H1 (cell line): ENCODE measurements at regions not wholly inside any gene's neighbourhood (a gene's known extent, or its start where the extent isn't known, plus 50 kb on each side); places are given as distances from the start of the nearest gene placed in this dataset.

Experiments used
- CTCF ChIA-PET: fragments of 300-600 bp; sonication (Branson Sonifier 250); formaldehyde crosslinking; loops from one replicate; lab custom pipeline; 2021; ENCODE audit not compliant: partially characterized antibody; lab: Charles Lee
- POLR2A ChIA-PET: fragments of 300-600 bp; sonication (Branson Sonifier 250); formaldehyde crosslinking; loops from one replicate; lab custom pipeline; 2021; ENCODE audit warnings: inconsistent platforms; ENCODE audit not compliant: partially characterized antibody; lab: Charles Lee
- DNase-seq, 2 experiments: peaks; one replicate each; pipeline versions ENCODE4 v3.0.0 to v3.0.0-alpha.2; 2010 to 2022; ENCODE audit warnings: low spot score in 2 of 2, low read depth in 1 of 2, mixed read lengths in 1 of 2
- FAIRE-seq: peaks from 2 replicates; lab custom pipeline; 2011; peaks lifted over from hg19 to GRCh38; lab: Jason Lieb, UNC
- H2AFZ ChIP-seq: 2 replicates; pipeline ENCODE4 v1.8.1; 2012; ENCODE audit warnings: low read length, inconsistent platforms
- H2AK5ac ChIP-seq: 2 replicates; pipeline ENCODE4 v1.6.1; 2013; ENCODE audit warnings: low read depth, low read length
- H2BK120ac ChIP-seq: replicated peaks from 2 replicates; pipeline ENCODE3; 2013; ENCODE audit warnings: low read depth, low read length, inconsistent platforms
- H2BK12ac ChIP-seq: 2 replicates; pipeline ENCODE4 v1.6.1; 2013; ENCODE audit warnings: low read depth, low read length
- H2BK15ac ChIP-seq: 2 replicates; pipeline ENCODE4 v1.6.1; 2013; ENCODE audit warnings: low read length
- H2BK20ac ChIP-seq: 2 replicates; pipeline ENCODE4 v1.6.1; 2013; ENCODE audit warnings: low read length
- H2BK5ac ChIP-seq: 2 replicates; pipeline ENCODE4 v1.6.1; 2013; ENCODE audit warnings: low read depth, low read length
- H3K14ac ChIP-seq: 2 replicates; pipeline ENCODE4 v1.6.1; 2013; ENCODE audit warnings: inconsistent platforms; ENCODE audit not compliant: insufficient read length
- H3K18ac ChIP-seq: 2 replicates; pipeline ENCODE4 v1.6.1; 2013; ENCODE audit warnings: low read length; ENCODE audit errors: extremely low read depth
- H3K23ac ChIP-seq: 2 replicates; pipeline ENCODE4 v1.6.1; 2013; ENCODE audit warnings: inconsistent platforms; ENCODE audit not compliant: insufficient read length
- H3K23me2 ChIP-seq: 2 replicates; pipeline ENCODE4 v1.6.1; 2013; ENCODE audit warnings: low read depth, low read length
- H3K27ac ChIP-seq: 2 replicates; pipeline ENCODE4 v1.6.1; 2011; ENCODE audit warnings: low read depth, low read length, inconsistent platforms
- H3K27me3 ChIP-seq, 4 experiments: replicated peaks in 1 of 4; 1 replicate in 1 of 4; 2 replicates in 3 of 4; pipeline versions ENCODE4 v1.6.1 to v1.8.1; 2011 to 2013; ENCODE audit warnings: low read length in 3 of 4, mild to moderate bottlenecking in 3 of 4, inconsistent platforms in 2 of 4, mixed read lengths in 2 of 4, moderate library complexity in 1 of 4; ENCODE audit not compliant: control insufficient read depth in 3 of 4, insufficient read depth in 3 of 4; ENCODE audit errors: extremely low read depth in 1 of 4
- H3K36me3 ChIP-seq, 4 experiments: 2 replicates each; pipeline versions ENCODE4 v1.6.1 to v1.8.1; 2011 to 2013; ENCODE audit warnings: mild to moderate bottlenecking in 4 of 4, low read length in 3 of 4, moderate library complexity in 2 of 4, control low read depth in 1 of 4, inconsistent platforms in 1 of 4; ENCODE audit not compliant: insufficient read depth in 4 of 4, control insufficient read depth in 2 of 4
- H3K4ac ChIP-seq: replicated peaks from 2 replicates; pipeline ENCODE3; 2013; ENCODE audit warnings: low read length, low read depth, mixed read lengths, inconsistent platforms; ENCODE audit not compliant: insufficient read length
- H3K4me1 ChIP-seq, 4 experiments: replicated peaks in 1 of 4; 1 replicate in 1 of 4; 2 replicates in 3 of 4; pipeline versions ENCODE4 v1.6.1 to v1.8.1; 2011 to 2013; ENCODE audit warnings: low read length in 3 of 4, inconsistent platforms in 2 of 4, mixed read lengths in 1 of 4; ENCODE audit not compliant: insufficient read depth in 4 of 4, control insufficient read depth in 3 of 4
- H3K4me2 ChIP-seq, 2 experiments: 2 replicates each; pipeline versions ENCODE4 v1.6.1 to v1.8.1; 2011 to 2013; ENCODE audit warnings: low read depth in 2 of 2, low read length in 2 of 2, control low read depth in 1 of 2, inconsistent platforms in 1 of 2, mild to moderate bottlenecking in 1 of 2; ENCODE audit not compliant: insufficient read depth in 1 of 2
- H3K4me3 ChIP-seq, 4 experiments: fragments of 200-600, 300-600 bp in 1 of 4; sonication (generic), shearing (Covaris generic), sonication (Bioruptor Twin) in 1 of 4; 2 replicates each; pipeline versions ENCODE4 v1.5.1 to v1.8.1; 2011 to 2016; ENCODE audit warnings: low read length in 4 of 4, low read depth in 3 of 4, control low read depth in 2 of 4, inconsistent platforms in 2 of 4, mild to moderate bottlenecking in 2 of 4, mixed read lengths in 1 of 4, moderate library complexity in 1 of 4; ENCODE audit not compliant: insufficient read depth in 2 of 4; ENCODE audit errors: extremely low read depth in 1 of 4
- H3K56ac ChIP-seq: replicated peaks from 2 replicates; pipeline ENCODE3; 2013; ENCODE audit warnings: low read depth, mild to moderate bottlenecking, mixed read lengths, low read length, inconsistent platforms; ENCODE audit not compliant: insufficient read length
- H3K79me1 ChIP-seq: 2 replicates; pipeline ENCODE4 v1.6.1; 2013; ENCODE audit warnings: low read depth, low read length, control low read depth
- H3K79me2 ChIP-seq, 2 experiments: 2 replicates each; pipeline versions ENCODE4 v1.6.1 to v1.8.1; 2012 to 2013; ENCODE audit warnings: low read length in 2 of 2, mild to moderate bottlenecking in 2 of 2, inconsistent platforms in 1 of 2; ENCODE audit not compliant: insufficient read depth in 2 of 2, control insufficient read depth in 1 of 2
- H3K9ac ChIP-seq, 4 experiments: replicated peaks in 1 of 4; 1 replicate in 1 of 4; 2 replicates in 3 of 4; pipeline versions ENCODE4 v1.6.1 to v1.8.1; 2011 to 2013; ENCODE audit warnings: low read depth in 3 of 4, low read length in 3 of 4, control low read depth in 2 of 4, mild to moderate bottlenecking in 2 of 4, moderate library complexity in 2 of 4, inconsistent platforms in 1 of 4; ENCODE audit errors: extremely low read depth in 1 of 4
- H3K9me3 ChIP-seq, 2 experiments: 2 replicates each; pipeline versions ENCODE4 v1.6.1 to v1.8.1; 2012 to 2013; ENCODE audit warnings: mild to moderate bottlenecking in 2 of 2, moderate library complexity in 2 of 2, control low read depth in 1 of 2, inconsistent platforms in 1 of 2, low read depth in 1 of 2, low read length in 1 of 2, mixed read lengths in 1 of 2; ENCODE audit not compliant: insufficient read depth in 2 of 2
- H4K20me1 ChIP-seq, 2 experiments: replicated peaks in 1 of 2; 2 replicates each; pipeline versions ENCODE3 to v1.8.1; 2011 to 2013; ENCODE audit warnings: inconsistent platforms in 2 of 2, low read length in 2 of 2, mild to moderate bottlenecking in 1 of 2; ENCODE audit not compliant: insufficient read depth in 2 of 2, control insufficient read depth in 1 of 2
- H4K5ac ChIP-seq: 2 replicates; pipeline ENCODE4 v1.6.1; 2013; ENCODE audit warnings: low read length, low read depth, mixed read lengths, inconsistent platforms; ENCODE audit not compliant: insufficient read length
- H4K8ac ChIP-seq: 2 replicates; pipeline ENCODE4 v1.8.0; 2013; ENCODE audit warnings: mild to moderate bottlenecking, moderate library complexity, low read length, inconsistent platforms; ENCODE audit not compliant: insufficient read depth; ENCODE audit errors: extremely low read depth
- H4K91ac ChIP-seq: replicated peaks from 2 replicates; pipeline ENCODE3; 2013; ENCODE audit warnings: low read length, mixed read lengths, inconsistent platforms; ENCODE audit not compliant: insufficient read length
- CHD2 ChIP-seq: IDR thresholded peaks from 2 replicates; pipeline ENCODE4 v1.6.1; 2012; ENCODE audit warnings: low read length, improper control_type of control experiment
- CTBP2 ChIP-seq: IDR thresholded peaks from 2 replicates; pipeline ENCODE4 v1.7.0; 2011; ENCODE audit warnings: borderline replicate concordance, mild to moderate bottlenecking, moderate library complexity, mixed read lengths, low read length; ENCODE audit not compliant: insufficient read depth, insufficient read length
- KDM5A ChIP-seq: fragments of 200-600 bp; IDR thresholded peaks from 2 replicates; pipeline ENCODE4 v1.7.1; 2012; ENCODE audit warnings: mild to moderate bottlenecking, low read length, inconsistent platforms, mixed read lengths
- NANOG ChIP-seq: IDR thresholded peaks from 2 replicates; pipeline ENCODE4 v1.6.1; 2011; ENCODE audit warnings: low read length, low read depth, mild to moderate bottlenecking, inconsistent platforms; ENCODE audit not compliant: insufficient read depth, poor library complexity, severe bottlenecking
- PHF8 ChIP-seq: fragments of 200-600 bp; sonication (generic); conservative IDR thresholded peaks from 2 replicates; pipeline ENCODE4 v1.7.1; 2012; ENCODE audit warnings: low read depth, mild to moderate bottlenecking, inconsistent platforms, low read length, moderate library complexity
- POU5F1 ChIP-seq: IDR thresholded peaks from 2 replicates; pipeline ENCODE4 v1.6.1; 2011; ENCODE audit warnings: low read depth, mild to moderate bottlenecking, low read length, moderate library complexity
- RNF2 ChIP-seq: fragments of 200-900, 300-1000 bp; sonication (generic); IDR thresholded peaks from 2 replicates; pipeline ENCODE4 v1.7.1; 2016; ENCODE audit warnings: borderline replicate concordance, low read depth, mild to moderate bottlenecking, antibody characterized with exemption, low read length; ENCODE audit not compliant: poor library complexity, severe bottlenecking; ENCODE audit errors: missing control alignments
- RXRA ChIP-seq: IDR thresholded peaks from 2 replicates; pipeline ENCODE4 v1.6.1; 2011; ENCODE audit warnings: low read depth, mild to moderate bottlenecking, low read length, moderate library complexity; ENCODE audit not compliant: insufficient read depth
- SIN3A ChIP-seq, 2 experiments: IDR thresholded peaks in 1 of 2; conservative IDR thresholded peaks in 1 of 2; 2 replicates each; pipeline ENCODE4 v1.6.1; 2011 to 2012; ENCODE audit warnings: low read length in 2 of 2, improper control_type of control experiment in 1 of 2, low read depth in 1 of 2, mild to moderate bottlenecking in 1 of 2
- SP2 ChIP-seq: IDR thresholded peaks from 2 replicates; pipeline ENCODE4 v1.6.1; 2012; ENCODE audit warnings: mild to moderate bottlenecking, low read length, inconsistent platforms
- WGBS, 2 experiments: shearing (Covaris generic) in 1 of 2; methylation state at CpG; one replicate each; pipeline versions ENCODE4 v1.1.6 to v1.1.7; 2013 to 2015; ENCODE audit warnings: low lambda C conversion rate in 2 of 2, mixed read lengths in 2 of 2, inconsistent platforms in 1 of 2, low coverage in 1 of 2, missing lambda C conversion rate in 1 of 2; ENCODE audit not compliant: insufficient replicate concordance in 2 of 2, insufficient coverage in 1 of 2, insufficient read length in 1 of 2; ENCODE audit errors: extremely low coverage in 1 of 2, missing lambda C conversion rate in 1 of 2; 5-methylcytosine and 5-hydroxymethylcytosine counted together
- TF ChIP-seq, protein P1 (sequence below), 3 experiments: IDR thresholded peaks; 1 replicate in 2 of 3; 2 replicates in 1 of 3; pipeline versions ENCODE4 v1.5.1 to v1.6.1; 2011; ENCODE audit warnings: low read length in 3 of 3, mild to moderate bottlenecking in 3 of 3, inconsistent platforms in 2 of 3, low read depth in 1 of 3, moderate library complexity in 1 of 3; ENCODE audit not compliant: insufficient read depth in 1 of 3; ENCODE audit errors: control extremely low read depth in 1 of 3

DNA sequence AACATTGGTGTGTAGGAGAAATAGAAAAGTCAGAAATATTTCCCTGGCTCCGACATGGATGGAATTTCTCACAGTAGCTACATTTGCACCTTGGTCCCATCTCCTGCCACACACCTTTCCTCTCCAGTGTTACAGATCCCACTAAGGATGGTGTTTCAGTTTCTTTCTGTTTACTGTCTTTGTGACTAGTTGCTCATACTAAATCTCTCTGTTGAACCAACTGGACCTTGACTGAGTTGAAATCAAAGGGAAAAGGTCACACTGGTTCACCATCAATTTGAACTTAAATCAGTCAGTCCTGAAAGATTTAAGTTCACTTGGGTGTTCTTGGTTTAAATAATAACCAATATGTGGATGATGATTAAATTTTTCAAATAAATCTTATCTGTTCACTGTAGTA is 754.2 kb downstream of the OTOL1 start:
- no peaks in the 10 kb centered on the region for H3K4me1 ChIP-seq
- no peaks in the 10 kb centered on the region for H3K9me3 ChIP-seq
- H3K4me2 ChIP-seq: no peak overlapping the region
- H3K79me2 ChIP-seq: no peaks in the 10 kb centered on the region
- no peak overlapping the region for H4K8ac ChIP-seq
- H2BK120ac ChIP-seq: no peak overlapping the region
- POLR2A ChIA-PET: no interaction called here
- H3K27me3 ChIP-seq: no peaks in the 10 kb centered on the region
- no peak overlapping the region for H3K23ac ChIP-seq
- H3K27ac ChIP-seq: no peak overlapping the region
- H3K4ac ChIP-seq: no peak overlapping the region
- DNase-seq: no peak
- no peak overlapping the region for H2BK5ac ChIP-seq
- H4K5ac ChIP-seq: no peak overlapping the region
- no peak overlapping the region for H3K18ac ChIP-seq
- H3K23me2 ChIP-seq: no peaks in the 10 kb centered on the region
- FAIRE-seq: no peak
- no peaks in the 10 kb centered on the region for H4K20me1 ChIP-seq
- no peak overlapping the region for H3K9ac ChIP-seq
- H2BK12ac ChIP-seq: no peak overlapping the region
- H2BK15ac ChIP-seq: no peak overlapping the region
- CTCF ChIA-PET: interaction anchor here (0.7 kb wide), 1 partner anchor 8 kb away, joined by 3 read pairs; no protein-coding TSS in a partner anchor
- no peaks in the 10 kb centered on the region for H3K79me1 ChIP-seq
- H3K4me3 ChIP-seq: no peak overlapping the region
- H3K56ac ChIP-seq: no peak overlapping the region
- WGBS, 2 experiments: 90% methylated on average over 1 of the region's 1 CpG; no CpG with 5 or more reads in 1 of the 2 experiments
- no peak overlapping the region for H2AK5ac ChIP-seq
- no peak overlapping the region for H2BK20ac ChIP-seq
- no peaks in the 10 kb centered on the region for H3K36me3 ChIP-seq
- H2AFZ ChIP-seq: 0 out of 2 replicates have a peak overlapping the region, but pooled peaks have one; percentile 30
- no peak overlapping the region for H3K14ac ChIP-seq
- H4K91ac ChIP-seq: no peak overlapping the region
- no peak for TF ChIP-seq PHF8
- no peak for TF ChIP-seq SP2
- no peak for TF ChIP-seq KDM5A
- TF ChIP-seq POU5F1: no peak
- TF ChIP-seq CHD2: no peak
- TF ChIP-seq RXRA: no peak
- no peak for TF ChIP-seq CTBP2
- TF ChIP-seq, protein P1, sequence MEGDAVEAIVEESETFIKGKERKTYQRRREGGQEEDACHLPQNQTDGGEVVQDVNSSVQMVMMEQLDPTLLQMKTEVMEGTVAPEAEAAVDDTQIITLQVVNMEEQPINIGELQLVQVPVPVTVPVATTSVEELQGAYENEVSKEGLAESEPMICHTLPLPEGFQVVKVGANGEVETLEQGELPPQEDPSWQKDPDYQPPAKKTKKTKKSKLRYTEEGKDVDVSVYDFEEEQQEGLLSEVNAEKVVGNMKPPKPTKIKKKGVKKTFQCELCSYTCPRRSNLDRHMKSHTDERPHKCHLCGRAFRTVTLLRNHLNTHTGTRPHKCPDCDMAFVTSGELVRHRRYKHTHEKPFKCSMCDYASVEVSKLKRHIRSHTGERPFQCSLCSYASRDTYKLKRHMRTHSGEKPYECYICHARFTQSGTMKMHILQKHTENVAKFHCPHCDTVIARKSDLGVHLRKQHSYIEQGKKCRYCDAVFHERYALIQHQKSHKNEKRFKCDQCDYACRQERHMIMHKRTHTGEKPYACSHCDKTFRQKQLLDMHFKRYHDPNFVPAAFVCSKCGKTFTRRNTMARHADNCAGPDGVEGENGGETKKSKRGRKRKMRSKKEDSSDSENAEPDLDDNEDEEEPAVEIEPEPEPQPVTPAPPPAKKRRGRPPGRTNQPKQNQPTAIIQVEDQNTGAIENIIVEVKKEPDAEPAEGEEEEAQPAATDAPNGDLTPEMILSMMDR (IDR thresholded peaks at IDR 0.05; ENCODE audit: control extremely low read depth in 1 of 3, insufficient read depth in 1 of 3, low read depth in 1 of 3, low read length in 3 of 3): no peak
- no peak for TF ChIP-seq RNF2
- TF ChIP-seq SIN3A (conservative IDR thresholded peaks at IDR 0.05 in 1 of 2, IDR thresholded peaks at IDR 0.05 in 1 of 2; ENCODE audit: low read depth in 1 of 2, low read length in 2 of 2): no peak
- TF ChIP-seq NANOG: no peak
